22Rv1 (cell line): ENCODE measurements at regions not wholly inside any gene's neighbourhood (a gene's known extent, or its start where the extent isn't known, plus 50 kb on each side); places are given as distances from the start of the nearest gene placed in this dataset.

Experiments used
- CTCF ChIP-seq: fragments of 450-650 bp; IDR thresholded peaks from 2 replicates; pipeline ENCODE4 v1.5.1; 2017; ENCODE audit warnings: mild to moderate bottlenecking
- ZFX ChIP-seq: fragments of 450-650 bp; IDR thresholded peaks from 2 replicates; pipeline ENCODE4 v1.6.1; 2017; ENCODE audit warnings: antibody characterized with exemption, borderline replicate concordance

GRCh38 chr6:163630572-163630971, 216.1 kb downstream of the QKI start:
- no peak for TF ChIP-seq CTCF
- no peak for TF ChIP-seq ZFX
